A673 (cell line): ENCODE measurements at regions not wholly inside any gene's neighbourhood (a gene's known extent, or its start where the extent isn't known, plus 50 kb on each side); places are given as distances from the start of the nearest gene placed in this dataset.

Source experiments
- BruUV-seq: library from RNA; stranded (reverse); fragments of 400-500 nt; replicated peaks from 2 replicates; lab custom pipeline; 2021; lab: Mats Ljungman, UMichigan
- CTCF ChIA-PET: fragments of 300-600 bp; sonication (Branson Sonifier 250); formaldehyde crosslinking; loops from one replicate; lab custom pipeline; 2022; ENCODE audit warnings: antibody characterized with exemption; lab: Charles Lee
- POLR2A ChIA-PET: fragments of 300-600 bp; sonication (Branson Sonifier 250); formaldehyde crosslinking; loops from one replicate; lab custom pipeline; 2022; ENCODE audit warnings: antibody characterized with exemption; ENCODE audit not compliant: low non-redundant PET; lab: Charles Lee
- DNase-seq: peaks from one replicate; pipeline ENCODE4 v3.0.0-alpha.2; 2015; ENCODE audit warnings: low spot score
- H3K27ac ChIP-seq: fragments of 200-600 bp; sonication (generic); 2 replicates; pipeline ENCODE4 v1.5.1; 2016; ENCODE audit warnings: mixed run types, low read depth, mild to moderate bottlenecking, mixed read lengths, antibody characterized with exemption, low read length; ENCODE audit not compliant: poor library complexity, severe bottlenecking
- H3K27me3 ChIP-seq: fragments of 200-600 bp; sonication (generic); replicated peaks from 2 replicates; pipeline ENCODE4 v1.6.1; 2017; ENCODE audit warnings: mixed run types, low read depth, mild to moderate bottlenecking, mixed read lengths, antibody characterized with exemption, low read length; ENCODE audit not compliant: insufficient read depth, poor library complexity
- H3K36me3 ChIP-seq: fragments of 200-600 bp; sonication (generic); 2 replicates; pipeline ENCODE4 v1.6.1; 2016; ENCODE audit warnings: mixed run types, mild to moderate bottlenecking, mixed read lengths, antibody characterized with exemption, low read length; ENCODE audit not compliant: insufficient read depth, poor library complexity, severe bottlenecking
- H3K4me1 ChIP-seq: fragments of 200-600 bp; sonication (generic); 2 replicates; pipeline ENCODE4 v1.6.1; 2017; ENCODE audit warnings: mixed run types, mild to moderate bottlenecking, mixed read lengths, antibody characterized with exemption, low read length; ENCODE audit not compliant: insufficient read depth, poor library complexity, severe bottlenecking
- H3K4me3 ChIP-seq: fragments of 200-600 bp; sonication (generic); 2 replicates; pipeline ENCODE4 v1.5.1; 2016; ENCODE audit warnings: low read depth, mixed run types, mild to moderate bottlenecking, mixed read lengths, low read length; ENCODE audit not compliant: poor library complexity, severe bottlenecking
- H3K9me3 ChIP-seq: fragments of 200-600 bp; sonication (generic); 2 replicates; pipeline ENCODE4 v1.6.1; 2016; ENCODE audit warnings: mixed run types, low read depth, mild to moderate bottlenecking, mixed read lengths, antibody characterized with exemption, low read length; ENCODE audit not compliant: poor library complexity, severe bottlenecking
- CTCF ChIP-seq: fragments of 300-800, 200-600 bp; sonication (generic); conservative IDR thresholded peaks from 2 replicates; pipeline ENCODE4 v1.5.1; 2017; ENCODE audit warnings: low read depth, mild to moderate bottlenecking, antibody characterized with exemption, low read length, moderate library complexity, mixed read lengths
- EZH2 ChIP-seq: fragments of 200-600 bp; sonication (generic); IDR thresholded peaks from 2 replicates; pipeline ENCODE4 v1.6.1; 2017; ENCODE audit warnings: borderline replicate concordance, low read depth, mild to moderate bottlenecking, mixed read lengths, antibody characterized with exemption, low read length; ENCODE audit not compliant: poor library complexity, severe bottlenecking
- intact Hi-C: fragments of 100-400 bp; cut with micrococcal nuclease; formaldehyde crosslinking; loops from one replicate; pipeline ENCODE4 v1.10.0; 2022; ENCODE audit not compliant: unreplicated experiment

GRCh38 chr3:118534519-118534918 lies 500.1 kb downstream of the IGSF11 start:
- POLR2A ChIA-PET = no interaction called here
- BruUV-seq = no TSS peak
- no peak for TF ChIP-seq EZH2
- TF ChIP-seq CTCF = no peak
- Histone ChIP-seq H3K9me3 (peaks cover 4% of the 10 kb centered on the region), H3K4me3 (no peak overlapping the region), H3K4me1 (no peaks in the 10 kb centered on the region), H3K27ac (no peak overlapping the region), H3K27me3 (no peaks in the 10 kb centered on the region), H3K36me3 (no peaks in the 10 kb centered on the region)
- intact Hi-C loops = no loop called here
- CTCF ChIA-PET = no interaction called here
- no peak for DNase-seq

GRCh38 chr3:118536764-118537163 lies 497.9 kb downstream of the IGSF11 start:
- Histone ChIP-seq H3K4me1 (no peaks in the 10 kb centered on the region), H3K27me3 (no peaks in the 10 kb centered on the region), H3K27ac (no peak overlapping the region), H3K36me3 (no peaks in the 10 kb centered on the region), H3K9me3 (peaks cover 4% of the 10 kb centered on the region), H3K4me3 (no peak overlapping the region)
- intact Hi-C loops = no loop called here
- POLR2A ChIA-PET = no interaction called here
- BruUV-seq = no TSS peak
- no peak for DNase-seq
- CTCF ChIA-PET = no interaction called here
- TF ChIP-seq CTCF = no peak
- TF ChIP-seq EZH2 = no peak

GRCh38 chr3:118537454-118537853 lies 497.2 kb downstream of the IGSF11 start:
- CTCF ChIA-PET = no interaction called here

More at GRCh38 chr3:118537454-118537853, 497.2 kb downstream of the IGSF11 start:
- Histone ChIP-seq H3K4me1 (no peaks in the 10 kb centered on the region), H3K27me3 (no peaks in the 10 kb centered on the region), H3K27ac (no peak overlapping the region), H3K9me3 (peaks cover 4% of the 10 kb centered on the region), H3K36me3 (no peaks in the 10 kb centered on the region), H3K4me3 (no peak overlapping the region)
- TF ChIP-seq EZH2 = no peak
- TF ChIP-seq CTCF = no peak
- POLR2A ChIA-PET = no interaction called here
- no peak for DNase-seq
- BruUV-seq = no TSS peak
- intact Hi-C loops = no loop called here
